Naive B cell (primary cell): ENCODE measurements at regions not wholly inside any gene's neighbourhood (a gene's known extent, or its start where the extent isn't known, plus 50 kb on each side); places are given as distances from the start of the nearest gene placed in this dataset.
"Not testable (repeated sequence)": the region's sequence is repeated elsewhere in the genome, so short reads cannot be mapped to it uniquely, and the experiment has no call there.

Experiments used
- ATAC-seq, 2 donors: fragments of 150-1000 bp; cut with Tn5 transposase; 2 replicates each; pipeline ENCODE4 v1.10.0; 2021; ENCODE audit warnings: low read depth in 2 of 2, mild to moderate bottlenecking in 2 of 2, moderate library complexity in 2 of 2
- DNase-seq: peaks from one replicate; pipeline ENCODE4 v3.0.0; 2022
- H3K27ac Mint-ChIP-seq, 6 donors: one replicate each; pipeline ENCODE4 v1.8.0; 2020 to 2022; ENCODE audit warnings: mild to moderate bottlenecking in 6 of 6, mixed read lengths in 6 of 6, moderate library complexity in 5 of 6, inconsistent platforms in 2 of 6
- H3K27me3 Mint-ChIP-seq, 3 donors: one replicate each; pipeline ENCODE4 v1.8.0; 2021 to 2022; ENCODE audit warnings: mixed read lengths in 3 of 3, mild to moderate bottlenecking in 1 of 3
- H3K36me3 Mint-ChIP-seq, 2 donors: one replicate each; pipeline ENCODE4 v1.8.0; 2020 to 2022; ENCODE audit warnings: mixed read lengths in 2 of 2, inconsistent platforms in 1 of 2, mild to moderate bottlenecking in 1 of 2
- H3K4me1 Mint-ChIP-seq, 3 donors: one replicate each; pipeline ENCODE4 v1.8.0; 2020 to 2022; ENCODE audit warnings: mixed read lengths in 3 of 3, inconsistent platforms in 1 of 3, mild to moderate bottlenecking in 1 of 3, moderate library complexity in 1 of 3
- H3K4me3 Mint-ChIP-seq, 8 donors: one replicate each; pipeline ENCODE4 v1.8.0; 2020 to 2022; ENCODE audit warnings: mild to moderate bottlenecking in 8 of 8, mixed read lengths in 8 of 8, moderate library complexity in 8 of 8, inconsistent platforms in 2 of 8
- H3K9me3 Mint-ChIP-seq, 7 donors: one replicate each; pipeline ENCODE4 v1.8.0; 2020 to 2022; ENCODE audit warnings: mixed read lengths in 7 of 7, mild to moderate bottlenecking in 5 of 7, inconsistent platforms in 2 of 7, moderate library complexity in 1 of 7

- not testable (repeated sequence) for DNase-seq, H3K9me3 Mint-ChIP-seq, H3K4me3 Mint-ChIP-seq, H3K27me3 Mint-ChIP-seq, H3K4me1 Mint-ChIP-seq, ATAC-seq, H3K36me3 Mint-ChIP-seq
- peak overlapping the region in 1 of 6 donors; percentile 8 for H3K27ac Mint-ChIP-seq
Observed at GRCh38 chr1:157423764-157424163, 128.6 kb downstream of the FCRL5 start.

- Mint-ChIP-seq H3K27ac (no peak overlapping the region), H3K4me3 (no peak overlapping the region), H3K36me3 (no peaks in the 10 kb centered on the region), H3K9me3 (peaks cover 0 to 2% (median 0%) of the 10 kb centered on the region in 7 donors), H3K27me3 (peaks cover 23 to 35% (median 35%) of the 10 kb centered on the region in 3 donors), H3K4me1 (no peaks in the 10 kb centered on the region)
- ATAC-seq, result no peak
- no peak for DNase-seq
Observed at GRCh38 chr1:157419845-157420542, 132.3 kb downstream of the FCRL5 start.

DNA sequence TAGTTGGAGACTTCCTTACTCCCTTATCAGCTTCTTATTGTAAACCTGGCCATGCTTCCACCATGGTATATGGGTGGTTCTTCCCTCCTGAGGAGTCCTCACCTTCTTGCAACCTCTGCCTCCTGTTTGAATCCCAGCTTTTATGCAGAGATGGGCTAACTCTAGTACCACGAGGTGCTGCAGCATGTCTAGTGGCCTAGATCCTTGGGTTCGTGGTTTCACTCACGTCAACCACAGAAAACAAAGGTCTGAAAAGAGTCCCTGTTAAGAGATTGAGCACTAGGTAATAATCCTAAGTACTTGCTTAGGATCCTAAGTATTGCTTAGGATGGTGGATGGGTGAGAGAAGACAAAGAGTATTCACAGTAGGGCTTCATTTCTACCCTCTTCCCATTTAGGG, 133.7 kb downstream of the FCRL5 start:
- no peak for DNase-seq
- Mint-ChIP-seq H3K27me3 (peaks cover 30 to 43% (median 39%) of the 10 kb centered on the region in 3 donors), H3K36me3 (no peaks in the 10 kb centered on the region), H3K4me1 (no peaks in the 10 kb centered on the region), H3K27ac (peak overlapping the region in 1 of 6 donors; percentile 51), H3K9me3 (peaks cover 0 to 2% (median 0%) of the 10 kb centered on the region in 7 donors), H3K4me3 (no peak overlapping the region)
- ATAC-seq, result no peak

DNA sequence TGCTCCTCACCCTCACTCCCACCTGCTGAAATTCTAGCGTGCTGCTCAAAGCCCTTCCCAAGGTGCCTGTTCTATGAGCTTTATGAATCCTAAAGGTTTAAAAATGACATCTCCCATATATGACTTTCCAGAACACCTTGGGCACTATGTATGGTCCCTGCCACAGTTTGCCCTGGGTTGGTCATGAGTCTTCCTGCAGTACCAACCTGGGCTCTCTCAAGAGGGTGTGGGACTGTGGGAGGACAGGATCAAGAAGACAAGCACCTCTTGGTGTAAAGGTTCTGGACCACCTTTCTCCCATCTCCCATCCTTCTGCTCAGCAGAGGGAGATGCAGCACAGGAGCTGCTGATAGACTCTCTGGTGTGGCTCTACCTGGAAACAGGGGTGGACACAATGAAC, 134.1 kb downstream of the FCRL5 start:
- no peak for DNase-seq
- H3K27me3 Mint-ChIP-seq, result peaks cover 32 to 43% (median 39%) of the 10 kb centered on the region in 3 donors
- ATAC-seq, result no peak
- H3K4me1 Mint-ChIP-seq, result no peaks in the 10 kb centered on the region
- H3K36me3 Mint-ChIP-seq, result no peaks in the 10 kb centered on the region
- H3K27ac Mint-ChIP-seq, result no peak overlapping the region
- H3K4me3 Mint-ChIP-seq, result no peak overlapping the region
- H3K9me3 Mint-ChIP-seq, result no peaks in the 10 kb centered on the region

- Mint-ChIP-seq H3K9me3 (no peaks in the 10 kb centered on the region), H3K4me3 (no peak overlapping the region), H3K4me1 (no peaks in the 10 kb centered on the region), H3K27ac (no peak overlapping the region), H3K36me3 (no peaks in the 10 kb centered on the region), H3K27me3 (peaks cover 32 to 43% (median 39%) of the 10 kb centered on the region in 3 donors)
- ATAC-seq (no peak), DNase-seq (no peak)
Observed at GRCh38 chr1:157415661-157416060, 136.7 kb downstream of the FCRL5 start.

DNA sequence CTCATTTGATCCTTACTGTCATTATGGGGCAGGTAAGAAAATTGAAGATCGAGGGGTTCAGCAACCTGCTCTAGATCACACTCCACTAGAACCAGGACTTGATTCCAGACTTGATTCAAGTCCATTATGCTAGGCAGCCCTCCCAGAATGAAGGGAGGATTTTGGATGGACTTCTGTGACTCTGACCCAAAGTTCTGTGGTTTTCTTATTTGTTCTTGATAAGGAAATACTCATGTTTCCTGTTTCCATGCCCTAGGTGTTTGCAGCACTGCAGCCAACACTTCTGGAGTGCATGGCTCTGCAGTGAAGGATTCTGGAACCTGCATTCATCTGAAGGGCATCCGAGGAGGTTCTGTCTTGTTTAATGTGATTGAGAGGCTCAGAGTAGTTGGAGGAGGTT, 140.0 kb downstream of the FCRL5 start:
- H3K4me3 Mint-ChIP-seq, result no peak overlapping the region
- H3K9me3 Mint-ChIP-seq, result no peaks in the 10 kb centered on the region
- peaks cover 23 to 31% (median 24%) of the 10 kb centered on the region in 3 donors for H3K27me3 Mint-ChIP-seq
- H3K4me1 Mint-ChIP-seq, result no peaks in the 10 kb centered on the region
- peak overlapping the region in 2 of 6 donors; percentile 6 to 12 for H3K27ac Mint-ChIP-seq
- DNase-seq (no peak), ATAC-seq (no peak)
- H3K36me3 Mint-ChIP-seq, result no peaks in the 10 kb centered on the region

DNA sequence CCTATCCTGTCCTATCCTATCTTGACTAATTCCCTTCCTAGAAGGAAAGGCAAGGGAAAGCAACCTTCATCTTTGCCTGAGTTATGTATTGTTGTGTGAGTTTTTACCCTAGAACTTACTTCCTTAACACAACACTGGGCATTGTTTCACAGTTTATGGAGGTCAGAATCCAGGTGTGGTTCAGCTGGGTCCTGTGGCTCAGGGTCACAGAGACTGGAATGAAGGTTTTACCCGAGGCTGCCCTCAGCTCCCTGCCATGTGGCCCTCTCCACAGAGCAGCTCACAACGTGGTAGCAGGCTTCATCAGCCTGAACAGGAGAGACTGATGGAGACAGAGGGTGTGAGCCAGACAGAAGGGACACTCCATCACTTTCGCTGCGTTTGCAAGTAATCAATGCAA, 140.5 kb downstream of the FCRL5 start:
- peak overlapping the region in 1 of 6 donors; percentile 6 for H3K27ac Mint-ChIP-seq
- H3K4me1 Mint-ChIP-seq, result no peaks in the 10 kb centered on the region
- no peaks in the 10 kb centered on the region for H3K36me3 Mint-ChIP-seq
- H3K27me3 Mint-ChIP-seq, result peaks cover 19 to 26% (median 21%) of the 10 kb centered on the region in 3 donors
- DNase-seq (no peak), ATAC-seq (no peak)
- no peaks in the 10 kb centered on the region for H3K9me3 Mint-ChIP-seq
- H3K4me3 Mint-ChIP-seq, result no peak overlapping the region

- Mint-ChIP-seq H3K9me3 (no peaks in the 10 kb centered on the region), H3K4me3 (no peak overlapping the region), H3K4me1 (no peaks in the 10 kb centered on the region), H3K36me3 (no peaks in the 10 kb centered on the region), H3K27me3 (peaks cover 12 to 20% (median 19%) of the 10 kb centered on the region in 3 donors), H3K27ac (no peak overlapping the region)
- ATAC-seq, result no peak
- no peak for DNase-seq
Observed at GRCh38 chr1:157411064-157411463, 141.3 kb downstream of the FCRL5 start.

GRCh38 chr1:157410457-157410856, 141.9 kb downstream of the FCRL5 start:
- Mint-ChIP-seq H3K27ac (no peak overlapping the region), H3K9me3 (no peaks in the 10 kb centered on the region), H3K36me3 (no peaks in the 10 kb centered on the region), H3K4me3 (no peak overlapping the region), H3K4me1 (no peaks in the 10 kb centered on the region), H3K27me3 (peaks cover 6 to 17% (median 13%) of the 10 kb centered on the region in 3 donors)
- no peak for DNase-seq
- ATAC-seq, result no peak

- no peaks in the 10 kb centered on the region for H3K36me3 Mint-ChIP-seq
Observed at GRCh38 chr1:157409927-157410326, 142.4 kb downstream of the FCRL5 start.

DNA sequence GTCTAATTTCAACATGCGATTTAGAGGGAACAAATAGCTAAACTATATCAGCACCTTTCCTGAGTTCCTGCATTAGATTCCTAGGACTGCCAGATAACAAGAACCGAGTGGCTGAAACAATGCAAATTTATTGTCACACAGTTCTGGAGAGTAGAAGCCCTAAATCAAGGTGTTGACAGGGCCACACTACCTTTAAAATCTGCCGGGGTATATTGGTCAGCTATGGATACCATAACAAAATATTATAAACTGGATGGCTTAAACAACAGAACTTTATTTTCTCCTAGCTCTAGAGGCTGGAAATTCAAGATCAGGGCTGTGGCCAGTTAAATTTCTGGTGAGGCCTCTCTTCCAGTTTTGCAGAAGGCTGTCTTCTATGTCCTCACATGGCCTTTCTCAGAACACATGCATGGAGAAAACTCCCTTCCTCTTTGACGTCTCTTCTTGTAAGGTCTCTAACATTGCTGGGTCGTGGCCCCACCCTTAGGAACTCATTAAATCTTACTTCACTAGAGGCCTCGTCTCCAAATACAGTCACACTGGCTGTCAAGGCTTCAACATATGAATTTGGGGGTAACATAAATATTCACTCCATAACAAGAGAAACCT, 144.3 kb downstream of the FCRL5 start:
- no peak overlapping the region for H3K4me3 Mint-ChIP-seq
- peaks cover 13 to 17% (median 16%) of the 10 kb centered on the region in 3 donors for H3K4me1 Mint-ChIP-seq
- no peak overlapping the region for H3K27ac Mint-ChIP-seq
- H3K36me3 Mint-ChIP-seq, result no peaks in the 10 kb centered on the region
- no peak for ATAC-seq
- peaks cover 0 to 4% (median 0%) of the 10 kb centered on the region in 3 donors for H3K27me3 Mint-ChIP-seq
- H3K9me3 Mint-ChIP-seq, result no peaks in the 10 kb centered on the region
- DNase-seq, result no peak

More at GRCh38 chr1:157409927-157410326, 142.4 kb downstream of the FCRL5 start:
- DNase-seq (no peak), ATAC-seq (no peak)
- no peak overlapping the region for H3K4me3 Mint-ChIP-seq
- no peaks in the 10 kb centered on the region for H3K4me1 Mint-ChIP-seq
- H3K9me3 Mint-ChIP-seq, result no peaks in the 10 kb centered on the region
- peaks cover 3 to 12% (median 8%) of the 10 kb centered on the region in 3 donors for H3K27me3 Mint-ChIP-seq
- H3K27ac Mint-ChIP-seq, result no peak overlapping the region

DNA sequence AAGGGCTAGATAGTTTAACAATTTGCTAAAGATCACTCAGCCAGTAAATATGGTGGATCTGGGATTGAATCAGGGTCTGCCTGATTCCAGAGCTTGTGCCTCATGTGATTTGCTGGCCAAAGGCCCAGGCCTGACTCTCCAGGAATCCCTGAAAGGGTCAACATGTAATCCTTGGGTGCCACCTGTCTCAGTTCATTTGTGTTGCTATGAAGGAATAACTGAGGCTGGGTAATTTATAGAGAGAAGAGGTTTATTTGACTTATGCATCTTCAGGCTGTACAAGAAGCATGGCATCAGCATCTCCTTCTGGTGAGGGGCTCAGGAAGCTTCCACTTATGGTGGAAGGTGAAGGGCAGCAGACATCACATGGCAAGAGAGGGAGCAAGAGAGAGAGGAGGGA, 144.9 kb downstream of the FCRL5 start:
- Mint-ChIP-seq H3K27me3 (peaks cover 0 to 4% (median 2%) of the 10 kb centered on the region in 3 donors), H3K36me3 (no peaks in the 10 kb centered on the region)

DNA sequence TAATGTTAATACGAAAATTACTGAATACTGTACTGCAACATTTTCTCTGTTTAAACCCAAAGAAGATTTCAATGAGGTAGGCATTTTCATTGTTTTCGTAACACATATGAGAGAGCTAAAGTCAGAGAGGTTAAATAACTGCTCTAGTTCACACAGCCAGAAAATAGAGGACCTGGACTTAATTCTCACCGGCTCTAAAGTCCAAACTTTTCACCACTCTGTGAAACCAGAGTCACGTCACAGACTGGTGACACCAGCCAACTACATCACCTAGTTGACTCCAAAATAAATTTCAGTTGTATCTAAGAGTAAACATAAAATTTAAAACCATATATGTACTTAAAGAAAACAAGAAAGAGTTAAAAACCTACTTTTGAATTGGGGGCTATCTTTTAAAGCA, 146.7 kb downstream of the FCRL5 start:
- Mint-ChIP-seq H3K9me3 (no peaks in the 10 kb centered on the region), H3K4me1 (peaks cover 13 to 22% (median 20%) of the 10 kb centered on the region in 3 donors), H3K27me3 (peaks cover 4 to 9% (median 6%) of the 10 kb centered on the region in 3 donors), H3K27ac (no peak overlapping the region), H3K36me3 (no peaks in the 10 kb centered on the region), H3K4me3 (no peak overlapping the region)
- ATAC-seq (no peak), DNase-seq (no peak)

More for the DNA sequence above, 144.9 kb downstream of the FCRL5 start:
- ATAC-seq (no peak), DNase-seq (no peak)
- no peak overlapping the region for H3K27ac Mint-ChIP-seq
- H3K9me3 Mint-ChIP-seq, result no peaks in the 10 kb centered on the region
- H3K4me3 Mint-ChIP-seq, result no peak overlapping the region
- H3K4me1 Mint-ChIP-seq, result peaks cover 13 to 22% (median 20%) of the 10 kb centered on the region in 3 donors

DNA sequence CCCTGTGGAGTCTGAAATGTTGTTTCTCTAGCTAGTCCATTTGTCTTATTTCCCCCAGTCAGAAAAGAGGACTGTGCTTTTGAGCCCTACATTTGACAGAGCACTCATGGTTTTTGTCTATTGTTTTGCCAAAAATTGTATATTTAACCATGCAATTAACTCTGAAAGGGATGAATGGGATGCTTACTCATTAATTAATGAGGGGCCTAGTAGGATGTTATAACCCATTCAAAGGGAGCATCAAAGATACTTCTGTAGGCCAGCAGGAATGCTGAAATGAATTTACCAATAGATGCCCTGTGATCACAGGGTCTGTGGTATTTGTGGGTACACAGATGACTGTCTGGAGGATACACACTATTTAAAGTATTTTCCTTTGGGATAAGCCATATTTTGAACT, 147.7 kb downstream of the FCRL5 start:
- Mint-ChIP-seq H3K36me3 (no peaks in the 10 kb centered on the region), H3K27ac (no peak overlapping the region), H3K9me3 (no peaks in the 10 kb centered on the region), H3K4me3 (no peak overlapping the region), H3K27me3 (peaks cover 6 to 16% (median 15%) of the 10 kb centered on the region in 3 donors), H3K4me1 (peaks cover 13 to 22% (median 20%) of the 10 kb centered on the region in 3 donors)
- ATAC-seq (no peak), DNase-seq (no peak)
